GM12892 (cell line): ENCODE measurements at regions not wholly inside any gene's neighbourhood (a gene's known extent, or its start where the extent isn't known, plus 50 kb on each side); places are given as distances from the start of the nearest gene placed in this dataset.

ENCODE experiments used
- DNase-seq: peaks from one replicate; pipeline ENCODE4 v3.0.0; 2011; ENCODE audit not compliant: insufficient read length
- FAIRE-seq: peaks from 2 replicates; lab custom pipeline; 2011; peaks lifted over from hg19 to GRCh38; lab: Jason Lieb, UNC
- POLR2A ChIP-seq: IDR thresholded peaks from 2 replicates; pipeline ENCODE4 v1.6.1; 2011; ENCODE audit warnings: low read depth, low read length, control low read depth
- POLR2AphosphoS5 ChIP-seq: IDR thresholded peaks from 2 replicates; pipeline ENCODE4 v1.6.1; 2011; ENCODE audit warnings: low read depth, low read length, control low read depth
- TAF1 ChIP-seq: IDR thresholded peaks from 2 replicates; pipeline ENCODE4 v1.6.1; 2011; ENCODE audit warnings: low read depth, mild to moderate bottlenecking, control low read depth, low read length, borderline replicate concordance

DNA sequence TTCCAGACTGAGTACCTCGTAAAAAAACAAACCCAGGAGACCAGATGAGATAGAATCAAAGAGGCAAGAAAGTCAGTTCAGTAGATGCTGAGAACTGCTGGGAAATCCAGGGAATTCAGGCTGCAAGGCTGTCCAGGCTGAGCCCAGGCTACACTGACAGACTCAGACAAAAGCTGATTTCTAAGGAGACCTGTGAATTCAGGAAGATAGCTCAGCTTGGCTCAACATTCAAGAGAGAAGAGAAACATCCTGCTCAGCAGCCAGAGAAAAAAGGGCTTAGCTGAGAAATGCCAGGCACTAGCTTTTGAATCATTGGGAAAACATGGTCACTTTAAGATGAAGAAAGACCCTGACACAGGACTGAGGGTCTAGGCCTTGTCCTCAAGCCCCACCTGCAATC, 118.2 kb upstream of the SLC44A1 start:
- no peak for DNase-seq
- TF ChIP-seq POLR2A (no peak), TAF1 (no peak), POLR2AphosphoS5 (no peak)
- FAIRE-seq: no peak

DNA sequence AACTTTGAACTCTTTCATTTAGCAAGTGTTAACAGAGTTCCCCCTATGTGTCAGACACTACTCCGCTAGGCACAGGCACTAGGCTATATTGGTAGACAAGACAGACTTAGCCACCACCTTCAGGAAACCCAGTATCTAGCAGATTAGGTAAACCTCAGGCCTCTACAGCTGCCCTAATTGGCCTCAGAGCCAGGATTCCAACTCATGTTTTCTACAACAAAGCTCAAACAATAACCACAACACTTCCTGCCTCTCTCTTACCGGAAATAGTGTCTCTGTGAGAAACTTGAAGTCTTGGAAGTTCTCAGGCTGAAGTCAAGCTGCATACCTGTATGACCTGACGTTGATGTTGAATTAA, 116.6 kb upstream of the SLC44A1 start:
- TF ChIP-seq POLR2AphosphoS5: no peak
- no peak for TF ChIP-seq TAF1
- TF ChIP-seq POLR2A: no peak
- DNase-seq: peak; percentile 25
- no peak for FAIRE-seq

DNA sequence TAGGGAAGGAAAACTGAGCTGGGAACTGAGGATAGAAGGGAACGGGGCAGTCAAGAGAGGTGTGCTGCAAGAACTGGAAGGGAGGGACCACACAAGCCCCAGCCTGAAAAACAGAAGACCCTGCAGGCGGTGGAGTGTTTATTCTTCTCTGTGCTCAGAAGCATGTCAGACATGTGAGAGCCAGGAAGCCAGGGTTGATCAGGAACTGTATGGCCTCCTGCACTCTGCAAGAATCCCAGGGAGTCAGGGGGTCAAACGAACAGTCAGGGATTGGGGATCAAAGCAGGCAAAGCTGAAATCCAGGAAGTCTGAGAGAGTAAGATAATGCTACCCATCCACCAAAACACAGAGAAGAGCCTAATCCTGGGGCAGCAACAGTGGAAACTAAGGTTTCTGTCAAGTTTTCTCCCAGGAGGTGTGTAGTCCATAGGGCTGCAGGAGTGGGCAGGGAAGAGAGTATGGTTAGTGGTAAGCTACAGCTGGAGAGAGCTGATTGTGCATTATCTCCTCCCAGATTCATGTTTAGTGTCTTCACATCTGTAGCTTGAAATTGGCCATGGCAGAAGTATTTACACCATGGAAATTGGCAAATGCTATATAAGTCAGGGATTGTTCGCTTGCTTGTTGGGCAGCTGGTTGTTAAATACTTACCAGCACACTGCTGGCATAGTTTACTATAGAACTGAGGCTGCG, 115.4 kb upstream of the SLC44A1 start:
- DNase-seq (no peak), FAIRE-seq (no peak)
- TF ChIP-seq POLR2A (no peak), TAF1 (no peak)

DNA sequence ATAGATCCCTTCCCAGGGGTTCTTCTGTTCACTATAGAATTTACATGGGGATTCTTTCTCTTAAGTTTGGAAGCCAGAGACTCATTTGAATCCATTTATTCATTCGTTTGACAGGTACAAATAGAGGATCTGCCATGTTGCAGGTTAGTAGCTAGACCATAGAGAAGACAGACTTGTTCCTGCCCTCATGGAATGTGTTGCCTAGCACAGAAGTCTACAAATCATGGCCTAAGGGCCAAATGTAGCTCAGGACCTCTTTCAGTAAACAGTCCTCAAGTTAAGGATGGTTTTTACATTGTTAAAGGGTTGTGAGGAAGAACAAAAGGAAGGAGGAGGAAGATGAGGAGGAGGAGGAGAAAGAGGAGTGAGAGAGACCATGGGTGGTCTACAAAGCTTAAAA, 114.7 kb upstream of the SLC44A1 start:
- no peak for FAIRE-seq
- DNase-seq: no peak
- no peak for TF ChIP-seq POLR2AphosphoS5
- no peak for TF ChIP-seq POLR2A
- TF ChIP-seq TAF1: no peak

DNA sequence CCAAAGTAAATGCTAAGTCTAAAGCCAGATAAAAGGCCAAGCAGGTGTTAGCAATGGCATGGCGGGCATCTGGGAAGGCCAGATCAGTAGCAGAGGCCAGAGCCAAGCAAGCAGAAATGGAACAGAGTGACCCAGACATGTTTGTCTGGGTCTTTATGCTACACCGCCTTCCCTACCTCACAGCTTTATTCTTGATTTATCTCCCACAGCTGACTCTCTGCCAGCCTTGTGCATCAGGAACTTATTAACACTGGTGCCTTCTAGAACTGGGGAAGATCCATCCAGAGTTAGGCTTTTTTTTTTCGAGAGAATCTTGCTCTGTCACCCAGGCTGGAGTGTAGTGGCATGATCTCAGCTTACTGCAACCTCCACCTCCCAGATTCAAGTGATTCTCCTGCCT, 112.5 kb upstream of the SLC44A1 start:
- no peak for TF ChIP-seq POLR2A
- no peak for TF ChIP-seq TAF1
- TF ChIP-seq POLR2AphosphoS5: no peak
- no peak for DNase-seq
- no peak for FAIRE-seq

DNA sequence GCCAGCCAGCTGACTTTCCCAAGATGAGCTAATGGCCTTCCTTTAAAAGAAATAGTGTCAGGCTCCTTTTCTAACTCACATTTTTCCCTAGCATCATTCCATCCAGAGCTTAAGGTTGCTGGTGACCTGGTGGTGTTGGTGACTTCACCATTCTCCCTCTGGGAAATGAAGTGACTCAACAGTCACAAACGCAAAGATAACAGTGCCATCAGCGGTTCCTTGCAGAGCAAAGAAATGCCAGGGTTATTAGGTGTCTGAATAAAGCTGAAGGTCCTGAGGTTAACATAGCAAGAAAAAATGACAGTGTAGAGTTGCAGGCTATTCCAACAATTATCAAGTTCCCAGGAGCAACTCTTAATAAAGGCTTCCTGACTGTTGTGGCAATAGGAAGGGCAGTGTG, 111.8 kb upstream of the SLC44A1 start:
- FAIRE-seq (no peak), DNase-seq (no peak)
- TF ChIP-seq TAF1 (no peak), POLR2AphosphoS5 (no peak), POLR2A (no peak)

DNA sequence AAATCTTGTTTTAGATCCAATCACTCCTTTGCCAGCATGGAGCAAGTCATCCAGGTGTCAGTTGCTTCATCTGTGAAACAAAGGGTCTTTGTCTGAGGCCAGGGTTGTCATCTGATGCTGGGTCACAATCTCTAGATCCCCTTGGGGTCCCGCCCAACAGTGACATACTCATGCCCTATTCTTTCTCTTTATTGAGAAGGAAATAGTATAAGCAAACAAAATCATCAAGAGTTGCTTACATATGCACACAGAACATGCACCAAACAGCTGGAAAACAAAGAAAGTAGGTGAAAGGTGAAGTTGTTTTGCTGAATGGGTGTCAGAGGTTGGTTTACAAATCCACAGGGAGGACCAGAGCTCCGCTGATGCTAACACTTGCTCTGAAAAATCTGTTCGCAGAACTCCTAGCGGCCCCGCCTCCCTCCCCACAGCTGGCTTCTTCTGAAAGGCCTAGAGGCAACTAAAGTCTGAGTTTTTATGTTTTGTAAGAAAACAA, 106.1 kb upstream of the SLC44A1 start:
- FAIRE-seq: no peak
- DNase-seq: no peak
- TF ChIP-seq POLR2AphosphoS5: no peak
- TF ChIP-seq TAF1: no peak
- TF ChIP-seq POLR2A: no peak

DNA sequence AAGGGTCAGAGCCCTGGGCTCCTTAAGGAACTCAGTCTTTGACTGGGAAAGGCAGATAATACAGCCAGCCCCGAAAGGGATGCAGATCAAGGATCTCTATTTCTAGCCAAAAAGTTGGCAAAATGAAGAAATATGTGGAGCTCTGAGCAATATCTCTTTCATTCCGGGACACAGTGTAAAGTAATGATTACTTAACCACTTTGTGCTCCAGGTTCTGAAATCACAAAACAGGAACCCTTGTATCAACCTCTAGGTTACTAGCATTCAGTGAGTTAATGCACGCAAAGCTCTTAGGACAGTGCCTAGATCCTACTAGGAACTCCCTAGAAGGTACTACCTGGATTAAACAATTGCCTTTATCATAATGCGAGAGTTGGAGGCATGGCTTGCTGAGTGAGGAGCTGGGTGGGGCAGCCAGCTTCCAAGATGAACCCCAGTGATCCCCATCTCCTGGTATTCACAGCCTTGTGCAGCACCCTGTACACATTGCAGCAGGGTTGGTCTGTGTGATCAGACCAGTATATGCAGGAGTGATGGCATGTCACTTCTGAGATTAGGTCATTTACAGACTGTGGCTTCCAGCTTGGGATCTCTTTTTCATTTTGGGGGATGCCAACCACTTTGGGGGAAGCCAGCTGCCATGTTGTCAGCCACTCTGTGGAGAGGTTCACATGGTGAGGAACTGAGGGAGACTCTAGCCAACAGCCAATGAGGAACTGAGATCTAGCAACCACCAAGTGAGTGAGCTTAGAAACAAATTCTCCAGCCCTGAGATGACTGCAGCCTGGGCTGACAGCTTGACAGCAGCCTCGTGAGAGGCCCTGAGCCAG, 103.1 kb upstream of the SLC44A1 start:
- FAIRE-seq (no peak), DNase-seq (no peak)
- no peak for TF ChIP-seq POLR2AphosphoS5
- TF ChIP-seq POLR2A: no peak
- no peak for TF ChIP-seq TAF1

DNA sequence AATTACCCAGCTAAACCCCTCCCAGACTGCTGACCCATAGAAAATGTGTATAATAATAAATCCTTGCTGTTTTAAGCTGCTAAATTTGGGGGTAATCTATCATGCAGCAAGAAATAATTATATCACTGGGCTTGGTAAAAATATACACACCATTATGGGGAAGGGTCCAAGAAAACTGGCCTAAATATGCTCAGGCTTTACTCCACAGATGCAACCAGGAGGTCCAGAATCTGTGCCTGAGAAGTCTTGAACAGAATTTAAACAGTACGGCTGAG, 102.5 kb upstream of the SLC44A1 start:
- no peak for TF ChIP-seq POLR2A
- no peak for TF ChIP-seq TAF1
- TF ChIP-seq POLR2AphosphoS5: no peak
- no peak for FAIRE-seq
- DNase-seq: no peak

DNA sequence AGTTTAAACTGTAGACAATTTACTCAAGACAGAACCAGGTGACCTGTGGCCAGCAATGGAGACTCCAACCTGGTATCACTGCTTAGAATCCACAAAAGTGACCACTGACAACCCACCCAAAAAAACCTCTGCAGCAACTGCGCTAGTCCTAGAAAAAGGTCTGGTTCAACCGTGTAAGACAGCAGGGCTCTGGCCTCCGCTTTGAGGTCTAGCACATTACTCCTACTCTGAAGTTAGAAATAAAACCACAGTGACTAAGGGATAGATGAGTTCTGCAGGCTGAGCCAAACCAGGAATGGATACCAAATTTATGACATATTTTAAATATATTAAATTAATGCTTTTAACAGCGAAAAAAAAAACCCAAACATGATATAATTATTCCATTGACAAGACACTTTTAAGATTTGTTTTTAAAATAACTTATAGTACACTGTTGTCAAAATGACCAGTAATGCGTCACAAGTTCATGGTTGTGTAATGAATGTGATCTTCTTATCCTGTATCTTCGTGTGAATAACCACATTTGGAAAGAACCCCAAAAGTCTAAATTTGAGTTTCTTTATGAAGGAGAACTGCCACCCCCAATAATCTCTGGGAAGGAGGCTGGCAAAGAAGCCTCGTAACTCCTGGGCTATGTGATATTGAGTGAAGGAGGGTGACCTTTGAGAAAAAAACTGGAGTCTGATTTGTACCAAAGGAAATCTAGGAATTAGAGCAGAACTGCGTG, 101.9 kb upstream of the SLC44A1 start:
- DNase-seq (no peak), FAIRE-seq (no peak)
- TF ChIP-seq POLR2AphosphoS5: no peak
- no peak for TF ChIP-seq TAF1
- TF ChIP-seq POLR2A: no peak

DNA sequence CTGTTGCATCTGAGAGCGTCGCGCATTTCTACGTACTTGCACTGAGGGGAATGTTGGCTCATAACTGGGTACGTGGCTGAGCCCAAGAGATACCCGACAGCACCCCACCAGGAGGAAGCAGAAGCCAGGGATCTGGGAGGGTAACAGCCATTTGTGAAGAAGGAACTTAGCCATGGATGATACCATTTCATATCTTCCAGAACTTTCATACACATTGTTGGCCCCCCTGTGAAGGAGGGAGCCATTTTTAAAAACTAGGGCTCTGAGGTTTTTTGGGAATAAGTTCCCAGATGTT, 101.4 kb upstream of the SLC44A1 start:
- DNase-seq (no peak), FAIRE-seq (no peak)
- TF ChIP-seq POLR2A: no peak
- TF ChIP-seq TAF1: no peak
- no peak for TF ChIP-seq POLR2AphosphoS5
